AG09319 (cell line): ENCODE measurements at regions not wholly inside any gene's neighbourhood (a gene's known extent, or its start where the extent isn't known, plus 50 kb on each side); places are given as distances from the start of the nearest gene placed in this dataset.

Experiments
- DNase-seq: peaks from one replicate; pipeline ENCODE4 v3.0.0-alpha.2; 2010; ENCODE audit warnings: low read depth; ENCODE audit errors: extremely low read depth
- CTCF ChIP-seq: IDR thresholded peaks from 2 replicates; pipeline ENCODE4 v1.5.1; 2011; ENCODE audit warnings: low read depth, mild to moderate bottlenecking, inconsistent platforms, low read length, moderate library complexity

GRCh38 chr2:145023334-145023934 is 503.5 kb upstream of the ZEB2 start:
- DNase-seq, result no peak
- no peak for TF ChIP-seq CTCF

- DNase-seq, result peak; percentile 24
- no peak for TF ChIP-seq CTCF
These were observed 502.9 kb upstream of the ZEB2 start for GRCh38 chr2:145022666-145023333.

GRCh38 chr2:145021962-145022665 is 502.2 kb upstream of the ZEB2 start:
- DNase-seq, result no peak
- no peak for TF ChIP-seq CTCF

- TF ChIP-seq CTCF, result no peak
- DNase-seq, result no peak
These were observed 500.8 kb upstream of the ZEB2 start for GRCh38 chr2:145020694-145021093.

- no peak for TF ChIP-seq CTCF
- no peak for DNase-seq
These were observed 500.2 kb upstream of the ZEB2 start for GRCh38 chr2:145020139-145020538.

GRCh38 chr2:145018502-145018901 is 498.6 kb upstream of the ZEB2 start:
- TF ChIP-seq CTCF, result no peak
- no peak for DNase-seq

GRCh38 chr2:145017149-145017548 is 497.2 kb upstream of the ZEB2 start:
- DNase-seq, result no peak
- no peak for TF ChIP-seq CTCF
